ENCODE measurements at regions not wholly inside any gene's neighbourhood (a gene's known extent, or its start where the extent isn't known, plus 50 kb on each side); places are given as distances from the start of the nearest gene placed in this dataset.

- DNase-seq (ENCODE audit: low spot score), result no peak
These were observed 60.1 kb upstream of the DUSP10 start for GRCh38 chr1:221801773-221802516.

GRCh38 chr1:221801251-221801661 lies 59.4 kb upstream of the DUSP10 start:
- Mint-ChIP-seq H3K4me3 (ENCODE audit: unreplicated experiment) (no peak overlapping the region), H3K27ac (ENCODE audit: unreplicated experiment) (no peak overlapping the region), H3K4me1 (ENCODE audit: low read depth) (peaks cover 4% of the 10 kb centered on the region), H3K9me3 (ENCODE audit: low read depth) (peaks cover 10% of the 10 kb centered on the region), H3K36me3 (ENCODE audit: low read depth) (peaks cover 2% of the 10 kb centered on the region), H3K27me3 (ENCODE audit: low read depth) (peaks cover 1% of the 10 kb centered on the region)
- TF ChIP-seq CTCF (IDR thresholded peaks at IDR 0.05), result no peak
- no peak for DNase-seq (ENCODE audit: low spot score)

More at GRCh38 chr1:221801773-221802516, 60.1 kb upstream of the DUSP10 start:
- Mint-ChIP-seq H3K27me3 (ENCODE audit: low read depth) (peaks cover 1% of the 10 kb centered on the region), H3K9me3 (ENCODE audit: low read depth) (peaks cover 10% of the 10 kb centered on the region), H3K4me3 (ENCODE audit: unreplicated experiment) (no peak overlapping the region), H3K27ac (ENCODE audit: unreplicated experiment) (no peak overlapping the region), H3K36me3 (ENCODE audit: low read depth) (peaks cover 2% of the 10 kb centered on the region), H3K4me1 (ENCODE audit: low read depth) (peaks cover 4% of the 10 kb centered on the region)
- no peak for TF ChIP-seq CTCF (IDR thresholded peaks at IDR 0.05)

- Mint-ChIP-seq H3K27ac (ENCODE audit: unreplicated experiment) (no peak overlapping the region), H3K27me3 (ENCODE audit: low read depth) (peaks cover 1% of the 10 kb centered on the region), H3K4me1 (ENCODE audit: low read depth) (peaks cover 4% of the 10 kb centered on the region), H3K4me3 (ENCODE audit: unreplicated experiment) (no peak overlapping the region), H3K36me3 (ENCODE audit: low read depth) (peaks cover 2% of the 10 kb centered on the region), H3K9me3 (ENCODE audit: low read depth) (peaks cover 10% of the 10 kb centered on the region)
- TF ChIP-seq CTCF (IDR thresholded peaks at IDR 0.05), result no peak
- DNase-seq (ENCODE audit: low spot score), result no peak
These were observed 58.9 kb upstream of the DUSP10 start for GRCh38 chr1:221800831-221801230.

GRCh38 chr1:221797506-221797905 lies 55.6 kb upstream of the DUSP10 start:
- Mint-ChIP-seq H3K36me3 (ENCODE audit: low read depth) (peaks cover 2% of the 10 kb centered on the region), H3K27ac (ENCODE audit: unreplicated experiment) (no peak overlapping the region), H3K27me3 (ENCODE audit: low read depth) (peaks cover 2% of the 10 kb centered on the region), H3K4me3 (ENCODE audit: unreplicated experiment) (no peak overlapping the region), H3K4me1 (ENCODE audit: low read depth) (peaks cover 4% of the 10 kb centered on the region), H3K9me3 (ENCODE audit: low read depth) (peaks cover 13% of the 10 kb centered on the region)
- TF ChIP-seq CTCF (IDR thresholded peaks at IDR 0.05), result no peak
- no peak for DNase-seq (ENCODE audit: low spot score)

- Mint-ChIP-seq H3K27ac (ENCODE audit: unreplicated experiment) (no peak overlapping the region), H3K36me3 (ENCODE audit: low read depth) (peaks cover 2% of the 10 kb centered on the region), H3K4me3 (ENCODE audit: unreplicated experiment) (no peak overlapping the region), H3K4me1 (ENCODE audit: low read depth) (no peaks in the 10 kb centered on the region), H3K9me3 (ENCODE audit: low read depth) (peaks cover 13% of the 10 kb centered on the region), H3K27me3 (ENCODE audit: low read depth) (peaks cover 2% of the 10 kb centered on the region)
- no peak for TF ChIP-seq CTCF (IDR thresholded peaks at IDR 0.05)
- DNase-seq (ENCODE audit: low spot score), result no peak
These were observed 54.8 kb upstream of the DUSP10 start for GRCh38 chr1:221796700-221797099.

Measured in chondrocyte (in vitro differentiated cells).